ENCODE measurements at regions not wholly inside any gene's neighbourhood (a gene's known extent, or its start where the extent isn't known, plus 50 kb on each side); places are given as distances from the start of the nearest gene placed in this dataset.

GRCh38 chrX:39665830-39666518 lies 431.8 kb downstream of the BCOR start:
- H3K4me3 ChIP-seq (replicated peaks in 1 of 3), result no peak overlapping the region
- no peaks in the 10 kb centered on the region for H3K27me3 ChIP-seq
- DNase-seq, result no peak
- H3K36me3 ChIP-seq, result no peaks in the 10 kb centered on the region
- H3K9me3 ChIP-seq, result no peaks in the 10 kb centered on the region
- WGBS, 2 donors, result 98 to 100% methylated on average over 2 to 3 of the region's 3 CpGs
- H3K4me1 ChIP-seq, result no peaks in the 10 kb centered on the region
- H3K27ac ChIP-seq, result no peak overlapping the region
- TF ChIP-seq POLR2A (IDR thresholded peaks at IDR 0.05), result no peak
- TF ChIP-seq CTCF (IDR thresholded peaks at IDR 0.05), result no peak
- intact Hi-C loops (cut with DNase I), result no loop called here

- intact Hi-C loops (cut with DNase I), result no loop called here
- 50 to 80% methylated on average over 1 to 2 of the region's 2 CpGs for WGBS, 2 donors
- TF ChIP-seq POLR2A (IDR thresholded peaks at IDR 0.05) (no peak), CTCF (IDR thresholded peaks at IDR 0.05) (no peak)
- H3K27ac ChIP-seq, result no peak overlapping the region
- no peaks in the 10 kb centered on the region for H3K27me3 ChIP-seq
- H3K9me3 ChIP-seq, result no peaks in the 10 kb centered on the region
- DNase-seq, result no peak
- no peaks in the 10 kb centered on the region for H3K4me1 ChIP-seq
- no peaks in the 10 kb centered on the region for H3K36me3 ChIP-seq
- H3K4me3 ChIP-seq (replicated peaks in 1 of 3), result no peak overlapping the region
Observed at GRCh38 chrX:39667191-39667590, 430.6 kb downstream of the BCOR start.

GRCh38 chrX:39667736-39668482 lies 429.8 kb downstream of the BCOR start:
- no peaks in the 10 kb centered on the region for H3K9me3 ChIP-seq
- no peak overlapping the region for H3K4me3 ChIP-seq (replicated peaks in 1 of 3)
- 81 to 95% methylated on average over 4 to 8 of the region's 9 CpGs for WGBS, 2 donors
- no peaks in the 10 kb centered on the region for H3K36me3 ChIP-seq
- H3K27me3 ChIP-seq, result no peaks in the 10 kb centered on the region
- DNase-seq, result no peak
- no peak for TF ChIP-seq POLR2A (IDR thresholded peaks at IDR 0.05)
- no peak for TF ChIP-seq CTCF (IDR thresholded peaks at IDR 0.05)
- intact Hi-C loops (cut with DNase I), result no loop called here
- no peaks in the 10 kb centered on the region for H3K4me1 ChIP-seq
- no peak overlapping the region for H3K27ac ChIP-seq

GRCh38 chrX:39669668-39670067 lies 428.1 kb downstream of the BCOR start:
- TF ChIP-seq POLR2A (IDR thresholded peaks at IDR 0.05), result no peak
- no peak for TF ChIP-seq CTCF (IDR thresholded peaks at IDR 0.05)
- no peaks in the 10 kb centered on the region for H3K9me3 ChIP-seq
- WGBS, 2 donors, result 88 to 95% methylated on average over 4 to 7 of the region's 7 CpGs
- no peaks in the 10 kb centered on the region for H3K36me3 ChIP-seq
- no peaks in the 10 kb centered on the region for H3K27me3 ChIP-seq
- peaks cover 0 to 3% of the 10 kb centered on the region in 2 donors for H3K4me1 ChIP-seq
- DNase-seq, result no peak
- no peak overlapping the region for H3K27ac ChIP-seq
- intact Hi-C loops (cut with DNase I), result no loop called here
- H3K4me3 ChIP-seq (replicated peaks in 1 of 3), result no peak overlapping the region

GRCh38 chrX:39670281-39670680 lies 427.5 kb downstream of the BCOR start:
- TF ChIP-seq CTCF (IDR thresholded peaks at IDR 0.05) (no peak), POLR2A (IDR thresholded peaks at IDR 0.05) (no peak)
- no peaks in the 10 kb centered on the region for H3K27me3 ChIP-seq
- intact Hi-C loops (cut with DNase I), result no loop called here
- WGBS, 2 donors, result 69 to 72% methylated on average over 5 of the region's 5 CpGs
- H3K9me3 ChIP-seq, result no peaks in the 10 kb centered on the region
- no peak overlapping the region for H3K27ac ChIP-seq
- H3K36me3 ChIP-seq, result no peaks in the 10 kb centered on the region
- H3K4me3 ChIP-seq (replicated peaks in 1 of 3), result no peak overlapping the region
- no peak for DNase-seq
- H3K4me1 ChIP-seq, result peaks cover 0 to 3% of the 10 kb centered on the region in 2 donors

All from thyroid gland (tissue), 4 donors.